Cardiac muscle cell (in vitro differentiated cells and primary cell): ENCODE measurements at regions not wholly inside any gene's neighbourhood (a gene's known extent, or its start where the extent isn't known, plus 50 kb on each side); places are given as distances from the start of the nearest gene placed in this dataset.

Source experiments
- DNase-seq, 2 donors: peaks; one replicate each; pipeline versions ENCODE4 v3.0.0 to v3.0.0-alpha.2; 2010 to 2017; ENCODE audit warnings: low read depth in 1 of 2, low spot score in 1 of 2
- H3K27ac ChIP-seq: fragments of 200-600 bp; sonication (generic); 2 replicates; pipeline ENCODE4 v1.5.1; 2016
- H3K27me3 ChIP-seq: fragments of 200-600 bp; sonication (generic); 2 replicates; pipeline ENCODE4 v1.6.0; 2016; ENCODE audit warnings: control low read depth
- H3K36me3 ChIP-seq: fragments of 200-600 bp; sonication (generic); 2 replicates; pipeline ENCODE4 v1.5.1; 2016; ENCODE audit warnings: control low read depth
- H3K4me1 ChIP-seq: fragments of 200-600 bp; sonication (generic); 2 replicates; pipeline ENCODE4 v1.8.1; 2017; ENCODE audit warnings: low read depth, mild to moderate bottlenecking, mixed run types
- H3K4me3 ChIP-seq: fragments of 200-600 bp; sonication (generic); 2 replicates; pipeline ENCODE4 v1.5.1; 2016; ENCODE audit warnings: mild to moderate bottlenecking
- H3K9me3 ChIP-seq: fragments of 200-600 bp; sonication (generic); 2 replicates; pipeline ENCODE4 v1.5.1; 2017; ENCODE audit warnings: low read depth, mild to moderate bottlenecking, control low read depth
- TF ChIP-seq, protein P1 (sequence below): IDR thresholded peaks from 2 replicates; pipeline ENCODE4 v1.5.1; 2012; ENCODE audit warnings: low read depth, mild to moderate bottlenecking, low read length

DNA sequence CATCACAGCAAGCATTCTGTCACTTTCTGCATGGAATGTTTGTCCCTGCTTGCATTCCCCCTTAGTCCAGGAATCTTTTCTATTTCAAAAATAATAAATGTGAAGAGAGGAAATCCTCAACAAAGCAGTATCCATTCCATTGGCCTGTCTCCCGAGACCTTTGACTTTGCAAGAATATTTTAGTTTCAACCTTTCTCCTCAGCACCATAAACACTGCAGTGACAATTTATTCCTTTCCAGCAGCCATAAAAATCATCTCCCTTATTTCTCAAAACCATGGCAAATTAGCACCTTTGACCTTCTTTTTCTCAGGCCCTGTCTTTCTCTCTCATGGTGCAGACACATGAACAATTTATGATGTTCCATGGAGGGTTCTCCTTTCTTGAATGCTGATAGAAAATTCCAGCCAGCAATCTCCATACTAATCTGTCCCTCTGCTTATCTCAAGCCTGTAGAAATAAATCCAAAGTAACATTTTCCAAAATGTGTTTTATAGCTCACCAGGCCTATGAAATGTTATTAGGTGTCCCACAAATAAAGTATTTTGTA, 352.1 kb upstream of the CCL2 start:
- Histone ChIP-seq H3K9me3 (no peaks in the 10 kb centered on the region), H3K4me3 (no peak overlapping the region), H3K4me1 (no peaks in the 10 kb centered on the region), H3K27me3 (peaks cover 3% of the 10 kb centered on the region), H3K27ac (no peak overlapping the region), H3K36me3 (no peaks in the 10 kb centered on the region)
- TF ChIP-seq, protein P1, sequence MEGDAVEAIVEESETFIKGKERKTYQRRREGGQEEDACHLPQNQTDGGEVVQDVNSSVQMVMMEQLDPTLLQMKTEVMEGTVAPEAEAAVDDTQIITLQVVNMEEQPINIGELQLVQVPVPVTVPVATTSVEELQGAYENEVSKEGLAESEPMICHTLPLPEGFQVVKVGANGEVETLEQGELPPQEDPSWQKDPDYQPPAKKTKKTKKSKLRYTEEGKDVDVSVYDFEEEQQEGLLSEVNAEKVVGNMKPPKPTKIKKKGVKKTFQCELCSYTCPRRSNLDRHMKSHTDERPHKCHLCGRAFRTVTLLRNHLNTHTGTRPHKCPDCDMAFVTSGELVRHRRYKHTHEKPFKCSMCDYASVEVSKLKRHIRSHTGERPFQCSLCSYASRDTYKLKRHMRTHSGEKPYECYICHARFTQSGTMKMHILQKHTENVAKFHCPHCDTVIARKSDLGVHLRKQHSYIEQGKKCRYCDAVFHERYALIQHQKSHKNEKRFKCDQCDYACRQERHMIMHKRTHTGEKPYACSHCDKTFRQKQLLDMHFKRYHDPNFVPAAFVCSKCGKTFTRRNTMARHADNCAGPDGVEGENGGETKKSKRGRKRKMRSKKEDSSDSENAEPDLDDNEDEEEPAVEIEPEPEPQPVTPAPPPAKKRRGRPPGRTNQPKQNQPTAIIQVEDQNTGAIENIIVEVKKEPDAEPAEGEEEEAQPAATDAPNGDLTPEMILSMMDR: no peak
- no peak for DNase-seq

DNA sequence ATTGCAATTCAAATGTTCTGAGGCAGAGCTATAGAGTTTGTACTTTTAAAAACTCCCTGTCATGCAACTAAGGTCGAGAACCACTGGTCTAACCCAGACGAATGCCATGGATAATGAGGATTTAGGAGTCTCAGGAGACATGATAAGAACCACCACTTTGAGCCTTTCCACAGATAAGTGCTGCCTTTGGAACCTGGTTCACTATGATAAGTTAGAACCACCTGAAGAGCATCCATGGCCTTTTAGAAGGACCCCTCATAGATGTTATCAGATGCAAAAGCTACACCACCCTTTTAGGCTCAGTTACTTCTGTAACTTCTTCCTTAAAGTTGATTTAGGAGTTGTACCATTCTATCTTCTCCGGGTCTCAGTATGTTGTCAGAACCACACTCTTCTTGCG, 350.6 kb upstream of the CCL2 start:
- no peak for DNase-seq
- no peaks in the 10 kb centered on the region for H3K9me3 ChIP-seq
- H3K27me3 ChIP-seq: peaks cover 3% of the 10 kb centered on the region
- no peaks in the 10 kb centered on the region for H3K36me3 ChIP-seq
- H3K27ac ChIP-seq: no peak overlapping the region
- no peaks in the 10 kb centered on the region for H3K4me1 ChIP-seq
- TF ChIP-seq, protein P1: no peak
- H3K4me3 ChIP-seq: no peak overlapping the region

DNA sequence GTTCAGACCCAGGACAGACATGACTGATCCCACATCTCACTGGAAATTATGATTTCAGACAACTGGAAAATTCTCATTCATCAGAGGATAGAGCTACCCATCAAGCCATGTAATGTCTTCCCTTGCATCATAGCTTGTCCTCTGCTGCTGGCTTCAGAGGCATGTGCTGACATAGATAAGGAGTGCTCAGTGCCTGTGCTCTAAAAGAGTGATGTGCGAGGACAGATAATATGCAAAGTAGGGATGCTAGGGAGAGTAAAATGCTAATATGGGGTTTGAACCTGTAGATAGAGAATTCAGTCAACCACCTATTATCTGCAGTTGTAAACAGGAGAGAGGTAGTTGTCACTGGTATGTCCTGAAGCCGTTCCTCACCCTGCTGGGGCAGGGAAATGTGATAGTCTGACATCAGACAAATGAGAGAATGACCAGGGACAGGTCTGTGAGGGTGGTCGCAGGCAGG, 349.7 kb upstream of the CCL2 start:
- DNase-seq: no peak
- Histone ChIP-seq H3K27ac (no peak overlapping the region), H3K27me3 (peaks cover 3% of the 10 kb centered on the region), H3K9me3 (no peaks in the 10 kb centered on the region), H3K4me3 (no peak overlapping the region), H3K4me1 (no peaks in the 10 kb centered on the region), H3K36me3 (no peaks in the 10 kb centered on the region)
- TF ChIP-seq, protein P1: no peak

DNA sequence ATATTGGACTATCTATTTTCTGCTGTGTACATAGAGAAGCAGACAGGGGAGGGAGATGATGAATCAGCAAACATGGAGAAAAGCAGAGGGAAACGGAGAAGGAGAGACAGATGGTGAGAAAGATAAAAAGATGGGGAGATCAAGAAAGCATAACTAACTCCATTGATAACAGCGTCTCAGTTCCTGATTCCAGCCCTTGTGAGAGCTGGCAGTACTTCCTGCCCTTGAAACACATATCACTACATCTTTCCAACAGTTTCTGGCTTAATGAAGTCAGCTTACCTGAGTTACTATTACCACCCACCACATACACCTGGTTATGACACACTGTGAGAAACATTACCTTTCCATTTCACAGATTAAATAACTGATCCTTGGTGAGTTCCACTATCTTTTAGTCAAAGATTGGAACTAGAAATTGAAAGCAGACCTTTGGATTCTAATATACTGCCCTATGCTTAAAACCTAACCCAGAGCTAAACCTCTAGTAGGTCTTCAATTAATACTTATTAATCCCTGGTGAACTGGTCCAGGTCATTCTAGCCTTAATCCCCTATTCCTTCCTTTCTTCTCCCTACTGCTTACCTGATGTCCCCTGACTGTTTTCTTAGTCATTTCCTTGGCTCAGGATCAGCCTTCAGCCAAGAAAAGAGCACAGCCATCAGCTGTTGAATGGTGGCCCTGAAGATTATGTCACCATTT, 346.6 kb upstream of the CCL2 start:
- Histone ChIP-seq H3K27me3 (no peaks in the 10 kb centered on the region), H3K9me3 (no peaks in the 10 kb centered on the region), H3K27ac (no peak overlapping the region), H3K4me1 (no peaks in the 10 kb centered on the region), H3K36me3 (no peaks in the 10 kb centered on the region), H3K4me3 (no peak overlapping the region)
- DNase-seq: no peak
- TF ChIP-seq, protein P1: no peak

DNA sequence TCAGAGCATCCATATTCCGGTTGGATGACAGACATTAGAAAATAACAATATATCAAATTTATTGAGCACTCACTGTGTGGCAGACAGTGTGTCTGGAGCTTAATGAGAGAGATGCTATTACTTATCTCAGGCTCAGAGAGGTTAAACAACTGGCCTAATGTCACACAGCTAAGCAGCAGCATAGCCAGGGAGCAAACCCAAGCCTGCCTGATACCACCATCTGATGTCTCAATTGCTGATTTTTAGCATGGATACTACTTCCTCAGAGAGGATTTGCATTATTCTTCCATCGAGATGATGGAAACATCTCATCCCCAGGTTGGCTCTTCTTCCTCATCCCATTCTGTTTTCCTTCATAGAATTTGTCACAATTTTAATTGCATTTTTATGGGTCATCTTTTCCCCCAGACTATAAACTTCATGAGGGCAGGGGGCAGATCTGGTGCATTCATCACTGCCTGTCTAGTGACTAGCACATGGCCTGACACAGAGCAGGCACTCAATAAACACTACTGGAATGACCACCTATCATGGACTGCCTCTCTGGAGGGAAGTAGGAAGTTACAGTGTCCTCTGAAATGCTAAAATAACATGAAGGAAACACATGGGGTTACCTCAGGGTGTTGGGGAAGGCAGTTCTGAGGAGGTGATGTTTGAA, 344.8 kb upstream of the CCL2 start:
- no peaks in the 10 kb centered on the region for H3K27me3 ChIP-seq
- no peak overlapping the region for H3K4me3 ChIP-seq
- H3K27ac ChIP-seq: no peak overlapping the region
- H3K9me3 ChIP-seq: no peaks in the 10 kb centered on the region
- no peaks in the 10 kb centered on the region for H3K36me3 ChIP-seq
- no peak for DNase-seq
- TF ChIP-seq, protein P1: no peak
- H3K4me1 ChIP-seq: no peaks in the 10 kb centered on the region
